ENCODE measurements at regions not wholly inside any gene's neighbourhood (a gene's known extent, or its start where the extent isn't known, plus 50 kb on each side); places are given as distances from the start of the nearest gene placed in this dataset.

GRCh38 chr4:174036576-174036975, 246.9 kb downstream of the FBXO8 start:
- TF ChIP-seq POLR2A (IDR thresholded peaks at IDR 0.05) (no peak), CTCF (IDR thresholded peaks at IDR 0.05) (no peak)

Measured in right lobe of liver (tissue), 4 donors.